ENCODE measurements at regions not wholly inside any gene's neighbourhood (a gene's known extent, or its start where the extent isn't known, plus 50 kb on each side); places are given as distances from the start of the nearest gene placed in this dataset.
"Not testable (repeated sequence)": the region's sequence is repeated elsewhere in the genome, so short reads cannot be mapped to it uniquely, and the experiment has no call there.

GRCh38 chr7:106345421-106346166, 60.8 kb upstream of the NAMPT start:
- DNase-seq (ENCODE audit: low read depth) = peak; percentile 24

GRCh38 chr7:106344861-106345260, 60.1 kb upstream of the NAMPT start:
- DNase-seq (ENCODE audit: low read depth) = no peak

GRCh38 chr7:106344211-106344610, 59.4 kb upstream of the NAMPT start:
- DNase-seq (ENCODE audit: low read depth) = no peak

- not testable (repeated sequence) for DNase-seq (ENCODE audit: low read depth)
Observed at GRCh38 chr7:106342049-106342448, 57.3 kb upstream of the NAMPT start.

- not testable (repeated sequence) for DNase-seq (ENCODE audit: low read depth)
Observed at GRCh38 chr7:106340247-106340596, 55.4 kb upstream of the NAMPT start.

GRCh38 chr7:106339513-106340246, 54.9 kb upstream of the NAMPT start:
- no peak for DNase-seq (ENCODE audit: low read depth)

- no peak for DNase-seq (ENCODE audit: low read depth)
Observed at GRCh38 chr7:106337754-106338153, 53.0 kb upstream of the NAMPT start.

GRCh38 chr7:106335814-106336213, 51.0 kb upstream of the NAMPT start:
- DNase-seq (ENCODE audit: low read depth) = no peak
